Gastroesophageal sphincter (tissue), 4 donors: ENCODE measurements at regions not wholly inside any gene's neighbourhood (a gene's known extent, or its start where the extent isn't known, plus 50 kb on each side); places are given as distances from the start of the nearest gene placed in this dataset.

Source experiments
- ATAC-seq: fragments of 150-250 bp; one replicate; pipeline ENCODE4 v1.9.1; 2016; ENCODE audit warnings: mild to moderate bottlenecking, moderate library complexity
- H3K27ac ChIP-seq, 4 donors: fragments of 200-600 bp; sonication (generic) in 3 of 4; 1 replicate in 3 of 4; 2 replicates in 1 of 4; pipeline ENCODE4 v1.5.1; 2016 to 2019
- H3K27me3 ChIP-seq: fragments of 200-600 bp; sonication (generic); one replicate; pipeline ENCODE4 v1.5.1; 2019
- H3K36me3 ChIP-seq, 2 donors: fragments of 200-600 bp; sonication (generic); one replicate each; pipeline ENCODE4 v1.5.1; 2019; ENCODE audit warnings: control low read depth in 1 of 2
- H3K4me1 ChIP-seq, 3 donors: fragments of 200-600 bp; sonication (generic); 1 replicate in 2 of 3; 2 replicates in 1 of 3; pipeline ENCODE4 v1.5.1; 2016 to 2019; ENCODE audit warnings: control low read depth in 2 of 3
- H3K4me3 ChIP-seq, 2 donors: fragments of 200-600 bp; sonication (generic); one replicate each; pipeline ENCODE4 v1.5.1; 2019; ENCODE audit warnings: mild to moderate bottlenecking in 1 of 2, moderate library complexity in 1 of 2
- H3K9me3 ChIP-seq, 3 donors: fragments of 200-600 bp; sonication (generic); one replicate each; pipeline ENCODE4 v1.5.1; 2017 to 2019; ENCODE audit warnings: control low read depth in 2 of 3
- CTCF ChIP-seq, 4 experiments: fragments of 200-600 bp in 2 of 4; fragments of 450-650 bp in 2 of 4; sonication (generic) in 1 of 4; IDR thresholded peaks; one replicate each; pipeline ENCODE4 v1.5.1; 2017 to 2019; ENCODE audit warnings: antibody characterized with exemption in 4 of 4, mild to moderate bottlenecking in 2 of 4, moderate library complexity in 2 of 4
- EP300 ChIP-seq: sonication (generic); formaldehyde crosslinking; IDR thresholded peaks from one replicate; pipeline ENCODE4 v1.6.1; 2017; ENCODE audit warnings: antibody characterized with exemption, mild to moderate bottlenecking
- POLR2A ChIP-seq, 2 donors: fragments of 450-650 bp; IDR thresholded peaks; one replicate each; pipeline ENCODE4 v1.6.1; 2017; ENCODE audit warnings: antibody characterized with exemption in 2 of 2, mild to moderate bottlenecking in 2 of 2, moderate library complexity in 1 of 2
- POLR2AphosphoS5 ChIP-seq: sonication (generic); formaldehyde crosslinking; IDR thresholded peaks from one replicate; pipeline ENCODE4 v1.6.1; 2017; ENCODE audit warnings: antibody characterized with exemption
- WGBS, 2 donors: methylation state at CpG; one replicate each; pipeline ENCODE4 v1.1.5; 2018; ENCODE audit warnings: low coverage in 1 of 2; 5-methylcytosine and 5-hydroxymethylcytosine counted together

DNA sequence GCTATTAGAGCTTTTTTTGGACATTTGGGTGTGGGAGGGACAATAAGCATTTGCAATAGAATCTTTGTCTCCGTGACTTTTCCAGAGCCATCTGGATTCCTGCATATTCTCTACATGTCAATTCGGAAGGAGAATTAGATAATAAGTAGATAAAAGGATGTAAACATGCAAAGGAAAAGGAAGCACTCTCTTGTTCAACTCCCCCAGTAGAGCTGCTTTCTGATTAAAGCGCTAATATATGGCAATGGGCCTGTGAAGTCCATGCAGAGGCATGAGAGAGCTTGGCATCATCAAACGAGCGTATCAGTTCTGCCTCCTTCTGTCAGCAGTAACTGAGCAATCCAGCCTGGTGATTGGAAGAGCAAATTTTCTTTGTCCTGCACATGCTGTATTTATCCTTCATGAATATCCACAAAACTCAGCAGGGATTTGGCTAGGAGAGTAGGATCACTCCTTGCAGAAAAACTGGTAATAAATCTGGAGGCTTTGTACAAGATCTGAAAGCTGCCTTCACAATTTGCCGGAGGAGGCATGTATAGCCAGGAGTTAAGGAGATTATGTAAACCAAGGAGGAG lies 1752.9 kb downstream of the MAT2B start:
- 20 to 48% methylated on average over 2 to 5 of the region's 6 CpGs for WGBS, 2 donors
- Histone ChIP-seq H3K4me3 (no peak overlapping the region), H3K36me3 (no peaks in the 10 kb centered on the region), H3K27me3 (no peaks in the 10 kb centered on the region), H3K4me1 (no peaks in the 10 kb centered on the region), H3K27ac (no peak overlapping the region), H3K9me3 (no peaks in the 10 kb centered on the region)
- TF ChIP-seq POLR2A (IDR thresholded peaks at IDR 0.05) (no peak), CTCF (IDR thresholded peaks at IDR 0.05) (no peak), EP300 (no peak), POLR2AphosphoS5 (no peak)
- ATAC-seq = no peak

GRCh38 chr5:165260426-165260825 lies 1755.0 kb downstream of the MAT2B start:
- Histone ChIP-seq H3K4me3 (no peak overlapping the region), H3K27me3 (no peaks in the 10 kb centered on the region), H3K27ac (no peak overlapping the region), H3K4me1 (no peaks in the 10 kb centered on the region), H3K9me3 (no peaks in the 10 kb centered on the region), H3K36me3 (no peaks in the 10 kb centered on the region)
- TF ChIP-seq POLR2AphosphoS5 = no peak
- no peak for TF ChIP-seq POLR2A (IDR thresholded peaks at IDR 0.05)
- no peak for TF ChIP-seq EP300
- TF ChIP-seq CTCF (IDR thresholded peaks at IDR 0.05) = no peak
- ATAC-seq = no peak

- 76 to 85% methylated on average over 3 of the region's 3 CpGs for WGBS, 2 donors
- Histone ChIP-seq H3K27me3 (no peaks in the 10 kb centered on the region), H3K4me3 (no peak overlapping the region), H3K4me1 (no peaks in the 10 kb centered on the region), H3K9me3 (no peaks in the 10 kb centered on the region), H3K27ac (no peak overlapping the region), H3K36me3 (no peaks in the 10 kb centered on the region)
- no peak for TF ChIP-seq EP300
- TF ChIP-seq CTCF (IDR thresholded peaks at IDR 0.05) = no peak
- no peak for TF ChIP-seq POLR2AphosphoS5
- TF ChIP-seq POLR2A (IDR thresholded peaks at IDR 0.05) = no peak
- ATAC-seq = no peak
Observed at GRCh38 chr5:165263536-165263935, 1758.1 kb downstream of the MAT2B start.

GRCh38 chr5:165266939-165267338 lies 1761.5 kb downstream of the MAT2B start:
- 54 to 79% methylated on average over 4 of the region's 4 CpGs for WGBS, 2 donors
- no peak for ATAC-seq
- no peaks in the 10 kb centered on the region for H3K4me1 ChIP-seq
- no peaks in the 10 kb centered on the region for H3K9me3 ChIP-seq
- no peaks in the 10 kb centered on the region for H3K36me3 ChIP-seq
- H3K27me3 ChIP-seq = no peaks in the 10 kb centered on the region
- no peak for TF ChIP-seq POLR2AphosphoS5
- no peak overlapping the region for H3K4me3 ChIP-seq
- no peak overlapping the region for H3K27ac ChIP-seq

DNA sequence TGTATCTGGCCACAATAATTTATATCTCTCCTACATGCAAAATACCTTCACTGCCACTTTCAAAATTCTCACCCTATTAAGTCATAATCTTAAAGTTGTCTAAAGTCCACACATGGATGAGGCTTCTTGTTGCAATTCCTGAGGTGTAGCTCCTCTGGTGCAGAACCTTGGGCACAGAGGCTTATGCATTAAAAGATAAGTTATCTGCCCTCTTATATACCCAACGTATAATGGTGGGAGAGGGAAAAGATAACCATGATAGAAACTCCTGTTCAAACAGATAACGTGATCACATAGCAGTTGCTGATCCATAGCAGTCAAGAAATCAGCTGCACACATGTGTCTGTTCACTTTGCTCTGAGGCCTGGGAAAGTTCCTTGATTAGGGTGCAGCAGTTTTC lies 1767.0 kb downstream of the MAT2B start:
- no peak for ATAC-seq

More for the DNA sequence above, 1767.0 kb downstream of the MAT2B start:
- no peak overlapping the region for H3K4me3 ChIP-seq
- TF ChIP-seq EP300 = no peak
- TF ChIP-seq POLR2A (IDR thresholded peaks at IDR 0.05) = no peak
- TF ChIP-seq POLR2AphosphoS5 = no peak
- no peak for TF ChIP-seq CTCF (IDR thresholded peaks at IDR 0.05)
- H3K4me1 ChIP-seq = no peaks in the 10 kb centered on the region
- H3K9me3 ChIP-seq = no peaks in the 10 kb centered on the region
- H3K36me3 ChIP-seq = no peaks in the 10 kb centered on the region
- 31 to 86% methylated on average over 1 to 2 of the region's 2 CpGs for WGBS, 2 donors
- no peaks in the 10 kb centered on the region for H3K27me3 ChIP-seq
- H3K27ac ChIP-seq = no peak overlapping the region
